ENCODE measurements at regions not wholly inside any gene's neighbourhood (a gene's known extent, or its start where the extent isn't known, plus 50 kb on each side); places are given as distances from the start of the nearest gene placed in this dataset.
"Not testable (repeated sequence)": the region's sequence is repeated elsewhere in the genome, so short reads cannot be mapped to it uniquely, and the experiment has no call there.

DNA sequence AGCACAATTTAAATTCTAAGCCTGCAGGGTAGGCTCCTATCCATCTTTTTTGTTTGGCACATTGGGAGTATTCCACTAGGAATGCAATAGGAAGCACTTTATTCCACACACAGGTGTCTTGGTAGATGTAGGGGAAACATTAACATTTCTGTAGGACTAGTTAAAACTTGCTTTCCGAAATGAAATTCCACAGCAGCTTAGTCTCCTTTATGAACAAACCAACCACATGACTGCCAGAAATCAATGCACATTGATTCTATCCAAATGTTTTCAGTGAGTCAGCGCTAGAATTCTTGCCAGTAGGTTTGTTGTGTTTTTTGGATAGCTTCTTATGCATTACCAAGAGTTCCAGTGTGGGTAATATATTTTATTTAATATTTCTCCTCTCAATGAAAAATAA, 207.9 kb upstream of the CSNK1A1L start:
- no peak for DNase-seq (ENCODE audit: low read depth in 3 of 3, low spot score in 2 of 3)

DNA sequence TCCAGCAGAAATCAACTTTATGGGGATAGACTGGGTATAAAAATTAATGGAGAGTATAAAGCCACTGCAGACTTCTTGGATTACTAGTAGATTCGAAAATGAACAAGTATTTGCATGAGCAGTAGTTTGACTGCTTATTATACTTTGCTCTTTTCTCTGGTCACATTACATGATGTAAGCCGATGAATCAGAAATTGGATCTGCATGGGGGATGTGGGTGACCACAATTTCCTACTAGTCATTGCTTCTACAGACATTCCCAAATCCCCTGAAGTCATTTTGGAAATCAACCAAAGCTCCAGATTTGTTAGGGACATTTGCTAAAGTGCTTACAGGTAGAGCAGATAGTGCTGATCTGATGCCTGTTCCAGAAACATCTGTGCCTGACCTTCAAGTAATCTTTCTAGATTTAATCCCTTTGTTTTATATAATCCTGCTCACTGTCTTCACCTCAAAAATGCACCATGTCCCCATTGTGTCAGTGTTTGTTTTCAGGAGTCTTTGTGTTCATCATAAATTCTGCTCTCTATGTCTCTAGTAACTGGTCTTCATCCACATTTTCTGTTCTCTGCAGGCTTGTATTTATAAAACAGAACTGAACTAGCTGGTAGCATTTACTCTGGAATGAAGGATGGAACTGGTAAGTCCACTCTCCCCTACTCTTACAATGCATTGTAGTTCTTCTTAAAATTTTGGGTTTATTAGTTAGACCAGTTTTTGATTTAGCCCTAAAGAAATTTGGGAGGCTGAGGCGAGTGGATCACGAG, 201.5 kb upstream of the CSNK1A1L start:
- no peak for DNase-seq (ENCODE audit: low read depth in 3 of 3, low spot score in 2 of 3)

GRCh38 chr13:37303606-37304005, 198.1 kb upstream of the CSNK1A1L start:
- DNase-seq (ENCODE audit: low read depth in 3 of 3, low spot score in 2 of 3) = no peak

DNA sequence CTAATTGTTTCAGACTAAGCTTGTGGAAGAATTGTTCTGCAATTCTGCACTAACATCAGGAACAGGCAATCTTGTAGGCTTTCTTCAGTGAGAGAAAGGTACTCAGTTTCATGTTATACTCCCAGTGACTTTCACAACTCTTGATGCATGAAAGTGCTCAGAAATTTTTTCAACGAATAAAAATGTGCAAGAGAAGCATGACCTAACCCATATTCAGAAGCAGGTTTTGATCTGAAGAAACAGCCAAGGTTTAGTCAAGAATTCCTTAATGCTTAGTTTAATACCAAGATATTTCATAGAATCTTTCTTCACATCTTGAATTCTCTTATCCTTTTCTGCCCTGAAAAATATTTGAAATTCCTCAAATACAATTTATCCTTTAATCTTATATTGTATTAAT, 197.2 kb upstream of the CSNK1A1L start:
- DNase-seq (ENCODE audit: low read depth in 3 of 3, low spot score in 2 of 3) = no peak

DNA sequence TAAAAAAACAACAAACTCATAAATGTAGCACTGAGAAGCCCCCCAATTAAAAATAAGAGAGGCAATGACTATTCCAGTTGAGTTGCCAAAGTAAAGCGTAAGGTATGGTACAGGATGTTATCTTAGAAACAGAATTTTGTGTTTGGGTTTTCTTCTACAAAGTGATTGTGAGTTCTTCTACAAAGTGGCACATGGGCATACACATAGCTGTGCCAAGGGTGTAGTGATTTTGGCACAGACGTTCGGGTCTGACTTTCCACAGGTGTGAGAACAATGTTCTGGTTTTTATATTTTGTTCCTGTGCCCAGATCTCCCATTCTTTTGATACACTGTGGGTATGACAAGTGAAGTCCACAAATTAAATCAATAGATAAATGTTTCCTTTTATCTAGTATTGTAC, 190.1 kb upstream of the CSNK1A1L start:
- no peak for DNase-seq (ENCODE audit: low read depth in 3 of 3, low spot score in 2 of 3)

GRCh38 chr13:37295071-37295470, 189.6 kb upstream of the CSNK1A1L start:
- no peak for DNase-seq (ENCODE audit: low read depth in 3 of 3, low spot score in 2 of 3)

GRCh38 chr13:37294472-37294871, 189.0 kb upstream of the CSNK1A1L start:
- no peak for DNase-seq (ENCODE audit: low read depth in 3 of 3, low spot score in 2 of 3)

- DNase-seq (ENCODE audit: low read depth in 3 of 3, low spot score in 2 of 3) = no peak
Measured at GRCh38 chr13:37293295-37293694, 187.8 kb upstream of the CSNK1A1L start.

GRCh38 chr13:37290716-37291505, 185.4 kb upstream of the CSNK1A1L start:
- DNase-seq (ENCODE audit: low read depth in 3 of 3, low spot score in 2 of 3) = no peak

- DNase-seq (ENCODE audit: low read depth in 3 of 3, low spot score in 2 of 3) = no peak
Measured at GRCh38 chr13:37289212-37289935, 183.9 kb upstream of the CSNK1A1L start.

GRCh38 chr13:37288057-37288720, 182.7 kb upstream of the CSNK1A1L start:
- no peak for DNase-seq (ENCODE audit: low read depth in 3 of 3, low spot score in 2 of 3)

DNA sequence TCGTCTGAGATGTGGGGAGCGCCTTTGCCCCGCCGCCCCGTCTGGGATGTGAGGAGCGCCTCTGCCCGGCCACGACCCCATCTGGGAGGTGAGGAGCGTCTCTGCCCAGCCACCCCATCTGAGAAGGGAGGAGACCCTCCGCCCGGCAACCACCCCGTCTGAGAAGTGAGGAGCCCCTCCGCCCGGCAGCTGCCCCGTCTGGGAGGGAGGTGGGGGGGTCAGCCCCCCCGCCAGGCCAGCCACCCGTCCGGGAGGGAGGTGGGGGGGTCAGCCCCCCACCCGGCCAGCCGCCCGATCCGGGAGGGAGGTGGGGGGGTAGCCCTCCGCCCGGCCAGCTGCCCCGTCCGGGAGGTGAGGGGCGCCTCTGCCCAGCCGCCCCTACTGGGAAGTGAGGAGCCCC, 174.8 kb upstream of the CSNK1A1L start:
- not testable (repeated sequence) for DNase-seq (ENCODE audit: low read depth in 3 of 3, low spot score in 2 of 3)

- DNase-seq (ENCODE audit: low read depth in 3 of 3, low spot score in 2 of 3) = no peak
Measured at GRCh38 chr13:37277435-37278144, 172.1 kb upstream of the CSNK1A1L start.

DNA sequence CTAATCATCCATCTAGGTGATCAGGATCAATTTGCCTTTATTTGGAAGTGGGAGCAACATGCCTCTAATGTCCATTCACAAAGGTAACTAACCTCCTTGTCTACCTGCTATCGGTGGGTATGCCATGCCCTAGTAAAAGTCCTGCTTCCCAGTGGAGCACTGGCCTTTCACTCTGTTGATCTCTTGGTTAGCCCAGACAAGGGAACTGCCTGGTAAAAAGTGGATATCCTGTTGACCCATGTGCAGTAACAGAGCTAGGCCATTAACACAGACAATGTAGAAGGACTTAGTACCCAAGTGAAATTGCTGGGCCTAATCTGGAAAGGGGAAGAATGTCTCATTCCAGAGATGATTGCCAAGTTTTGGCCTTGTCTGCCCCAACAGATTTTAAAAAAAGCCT, 171.5 kb upstream of the CSNK1A1L start:
- DNase-seq (ENCODE audit: low read depth in 3 of 3, low spot score in 2 of 3) = no peak

DNA sequence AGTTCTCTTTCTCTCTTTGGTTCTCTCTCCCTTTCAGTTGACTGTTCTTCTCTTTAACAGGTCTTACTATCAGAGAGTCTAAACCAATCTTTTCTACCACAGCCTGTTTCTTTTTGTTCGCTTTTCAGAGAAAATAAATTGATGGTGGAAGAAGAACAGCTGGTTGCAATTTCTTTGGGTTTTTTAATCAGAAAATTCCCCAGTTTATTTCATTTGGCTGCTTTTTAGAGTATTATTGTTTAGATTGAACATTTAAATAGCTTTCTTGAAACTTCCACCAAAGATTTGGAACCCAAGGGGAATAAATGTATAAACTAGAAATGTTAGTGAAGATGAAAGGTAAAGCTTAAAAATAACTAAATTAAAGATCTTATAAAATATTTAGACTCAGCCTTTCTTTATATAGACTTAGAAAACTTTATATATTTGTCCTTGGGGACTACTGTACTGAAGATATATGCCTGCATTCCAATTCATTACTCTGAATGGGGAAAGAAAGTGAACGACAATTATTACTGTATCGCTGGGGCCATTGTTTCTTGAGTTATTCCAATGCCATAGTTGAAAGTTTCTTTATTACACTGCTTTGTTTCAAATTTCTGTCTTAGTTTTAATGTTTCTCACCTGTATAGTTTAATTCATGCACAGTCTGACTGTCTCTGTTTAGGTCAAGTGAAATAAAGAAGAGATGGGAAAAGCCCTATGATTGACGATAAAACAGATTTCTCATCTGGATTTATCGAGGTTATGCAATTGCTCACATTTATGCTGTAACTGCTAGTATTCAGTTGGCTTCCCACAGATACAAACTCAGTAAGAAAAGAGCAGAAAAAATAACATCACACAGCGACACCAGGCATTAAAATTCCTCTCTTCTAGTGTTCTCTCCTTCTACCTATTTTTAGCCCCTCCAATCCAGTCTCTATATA, 169.4 kb upstream of the CSNK1A1L start:
- no peak for DNase-seq (ENCODE audit: low read depth in 3 of 3, low spot score in 2 of 3)

DNA sequence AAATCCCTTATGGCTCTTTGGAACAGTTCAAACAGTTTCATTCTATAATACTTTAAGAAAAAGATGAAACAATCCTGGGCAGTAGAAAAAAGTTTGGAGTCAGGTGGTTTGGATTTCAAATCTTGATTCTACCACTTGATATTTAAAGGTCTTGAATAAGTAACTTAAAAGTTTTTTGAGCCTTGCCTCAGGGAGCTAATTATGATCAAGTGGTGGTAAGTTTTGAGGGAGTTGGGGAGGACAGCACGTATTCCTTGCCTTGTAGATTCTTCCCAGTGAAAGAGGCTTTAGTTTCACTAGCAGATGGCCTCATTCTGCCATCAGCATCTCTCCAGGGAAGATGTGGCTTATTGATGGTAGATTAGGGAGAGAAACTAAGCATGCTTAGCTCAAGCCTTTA, 168.4 kb upstream of the CSNK1A1L start:
- DNase-seq (ENCODE audit: low read depth in 3 of 3, low spot score in 2 of 3) = no peak

DNA sequence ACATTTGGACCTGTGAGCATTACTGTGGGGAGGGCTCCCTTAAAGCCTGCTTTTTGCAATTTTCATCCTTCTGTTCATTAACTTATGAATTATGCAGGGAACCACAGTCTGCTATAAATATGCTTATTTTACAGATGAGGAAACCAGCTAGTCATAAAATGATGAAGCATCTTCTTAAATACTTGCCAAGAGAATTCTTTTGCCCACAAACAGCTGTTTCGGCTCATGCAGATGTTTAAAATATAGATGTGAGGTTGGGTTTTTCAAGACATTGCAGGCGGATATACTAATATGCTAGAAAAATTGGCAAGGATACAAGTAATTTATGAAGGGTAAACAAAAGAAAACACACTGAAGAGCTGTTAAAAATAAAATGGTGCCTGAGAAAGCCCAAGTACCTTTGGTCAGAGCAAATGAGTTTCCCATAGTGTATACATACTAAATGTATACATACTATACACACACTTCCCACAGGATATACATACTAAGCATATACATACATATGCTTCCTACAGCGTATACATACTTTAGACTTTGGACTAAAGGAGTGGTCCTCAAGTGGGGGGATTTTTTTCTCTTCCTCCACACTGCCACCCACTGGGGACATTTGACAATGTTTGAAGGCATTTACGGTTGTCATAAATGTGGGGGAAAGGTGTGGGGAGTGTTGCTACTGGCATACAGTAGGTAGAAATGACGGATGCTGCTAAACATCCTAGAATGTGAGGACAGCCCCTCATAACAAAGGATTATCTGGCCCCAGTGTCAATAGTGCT, 164.9 kb upstream of the CSNK1A1L start:
- no peak for DNase-seq (ENCODE audit: low read depth in 3 of 3, low spot score in 2 of 3)

DNA sequence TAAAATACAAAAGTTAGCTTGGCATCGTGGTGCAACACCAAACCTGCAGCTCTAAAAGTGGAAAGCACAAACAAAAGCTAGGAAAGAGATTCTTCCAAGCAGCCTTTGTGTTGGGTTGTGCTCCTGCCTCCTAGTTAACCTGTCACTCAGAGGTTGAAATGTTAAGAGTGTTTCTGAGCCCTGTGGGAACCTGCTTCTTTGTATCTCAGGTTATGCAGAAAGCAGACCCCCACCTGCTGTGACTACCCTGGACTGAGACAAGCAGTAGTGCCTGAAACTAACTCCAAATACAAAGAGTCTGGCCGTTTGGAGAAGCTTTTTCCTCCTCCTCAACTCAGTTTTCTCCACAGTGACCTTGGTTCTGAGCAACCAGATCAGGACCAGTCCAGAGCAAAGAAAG, 158.4 kb upstream of the CSNK1A1L start:
- DNase-seq (ENCODE audit: low read depth in 3 of 3, low spot score in 2 of 3) = no peak

DNA sequence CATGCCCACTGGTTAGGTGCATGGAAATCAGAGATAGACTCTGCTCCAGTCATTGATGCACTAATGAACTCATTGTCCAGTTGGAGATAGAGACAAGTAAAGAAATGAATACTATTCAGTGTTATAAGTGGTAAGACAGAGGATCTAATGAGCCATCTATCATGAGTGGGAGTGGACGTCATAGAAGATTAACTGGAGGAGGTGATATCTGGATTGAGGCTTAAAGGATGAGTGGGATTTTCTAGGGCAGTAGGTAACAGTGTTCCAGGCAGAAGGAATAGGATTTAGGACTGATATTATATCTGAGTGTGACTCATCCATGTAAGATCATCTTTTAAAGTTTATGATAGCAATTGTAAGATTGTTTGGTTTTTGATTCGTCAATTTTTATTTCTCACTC, 152.2 kb upstream of the CSNK1A1L start:
- no peak for DNase-seq (ENCODE audit: low read depth in 3 of 3, low spot score in 2 of 3)

Measured in right renal cortex interstitium (tissue), 3 donors.